NCI-H1436 treated with DMSO at 0.1 percent for 48 hours (cell line): ENCODE measurements at regions not wholly inside any gene's neighbourhood (a gene's known extent, or its start where the extent isn't known, plus 50 kb on each side); places are given as distances from the start of the nearest gene placed in this dataset.
"Not testable (repeated sequence)": the region's sequence is repeated elsewhere in the genome, so short reads cannot be mapped to it uniquely, and the experiment has no call there.

Experiments used
- DNase-seq: peaks from one replicate; lab custom pipeline; 2025; lab: John Stamatoyannopoulos, UW

- DNase-seq = no peak
Measured at GRCh38 chr10:45197816-45198485, 117.5 kb downstream of the OR13A1 start.

DNA sequence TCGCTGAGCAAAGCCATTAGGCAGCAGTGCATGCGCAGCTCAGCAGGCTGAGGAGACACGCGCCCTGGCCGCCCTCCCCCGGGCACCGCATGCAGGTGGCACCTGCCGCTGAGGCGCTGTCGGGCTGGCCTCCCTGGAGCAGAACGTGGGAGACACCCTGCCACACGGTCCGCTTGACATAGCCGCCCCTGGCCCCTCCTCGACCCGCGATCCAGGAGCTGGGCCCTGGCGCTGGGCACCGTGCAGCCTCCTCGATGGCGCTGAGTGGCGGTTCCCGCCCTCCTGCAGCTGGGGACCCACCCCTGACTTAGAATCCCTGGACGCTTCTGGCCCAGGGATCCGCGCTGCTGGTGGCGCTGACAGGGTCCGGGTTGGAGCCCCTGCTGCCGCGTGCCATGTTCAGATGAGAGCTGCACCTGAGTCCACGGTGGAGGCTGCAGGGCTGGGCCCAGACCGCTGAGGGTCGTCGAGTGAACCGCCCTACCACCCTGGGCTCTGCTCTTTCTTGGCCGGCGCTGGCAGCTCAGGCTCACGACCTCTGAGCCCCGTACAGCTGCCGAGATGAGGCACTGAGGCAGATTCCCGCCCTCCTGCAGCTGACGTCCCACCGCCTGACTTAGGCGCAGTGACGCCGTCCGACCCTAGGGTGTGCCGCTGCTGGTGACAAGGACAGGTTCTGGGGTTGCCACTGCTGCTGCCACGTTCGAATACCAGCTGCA, 116.8 kb downstream of the OR13A1 start:
- DNase-seq = no peak

DNA sequence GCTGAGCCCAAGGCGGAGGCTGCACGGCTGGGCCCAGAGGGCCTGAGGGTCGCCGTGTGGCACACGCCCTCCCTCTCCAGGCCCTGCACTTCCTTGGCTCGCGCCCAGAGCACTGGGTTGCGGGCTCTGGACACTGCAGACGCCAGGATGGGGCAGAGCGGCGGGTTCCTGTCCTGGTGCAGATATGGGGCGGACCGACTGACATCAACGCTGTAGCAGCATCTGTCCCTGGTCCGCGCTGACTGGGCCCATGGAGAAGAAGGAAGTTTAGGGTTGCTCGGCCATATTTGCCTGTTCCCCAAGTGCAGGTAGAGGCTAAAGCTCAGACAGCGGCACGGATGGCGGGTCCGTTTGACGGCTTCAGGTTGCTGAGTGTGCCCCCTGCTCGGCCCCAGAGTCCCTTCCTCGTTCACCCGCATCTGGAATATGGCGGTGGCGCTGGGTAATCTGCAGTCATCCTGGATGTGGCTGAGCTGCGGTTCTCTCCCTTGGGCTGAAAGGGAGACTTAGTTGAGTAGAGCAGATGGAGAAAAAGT, 116.1 kb downstream of the OR13A1 start:
- no peak for DNase-seq

GRCh38 chr10:45201271-45201670, 114.1 kb downstream of the OR13A1 start:
- no peak for DNase-seq

DNA sequence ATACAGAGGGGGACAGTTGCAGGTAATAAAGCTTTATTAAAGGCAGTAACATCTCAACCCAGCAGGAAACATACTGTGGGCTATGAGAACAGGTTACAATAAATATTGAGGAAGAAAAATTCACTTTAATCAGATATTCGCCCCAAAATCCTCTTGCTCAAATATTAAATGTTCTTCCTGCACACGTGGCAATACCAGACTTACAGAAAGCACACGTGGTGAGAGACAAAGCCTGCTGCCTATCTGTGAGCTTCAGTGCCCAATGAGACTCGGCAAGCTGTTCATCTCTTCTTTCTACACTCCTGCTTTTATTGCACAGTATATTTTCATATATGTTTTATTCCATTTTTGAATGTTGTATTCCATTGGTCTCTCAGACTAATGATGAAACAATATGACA, 113.2 kb downstream of the OR13A1 start:
- no peak for DNase-seq

GRCh38 chr10:45204954-45205775, 110.2 kb downstream of the OR13A1 start:
- DNase-seq = no peak

DNA sequence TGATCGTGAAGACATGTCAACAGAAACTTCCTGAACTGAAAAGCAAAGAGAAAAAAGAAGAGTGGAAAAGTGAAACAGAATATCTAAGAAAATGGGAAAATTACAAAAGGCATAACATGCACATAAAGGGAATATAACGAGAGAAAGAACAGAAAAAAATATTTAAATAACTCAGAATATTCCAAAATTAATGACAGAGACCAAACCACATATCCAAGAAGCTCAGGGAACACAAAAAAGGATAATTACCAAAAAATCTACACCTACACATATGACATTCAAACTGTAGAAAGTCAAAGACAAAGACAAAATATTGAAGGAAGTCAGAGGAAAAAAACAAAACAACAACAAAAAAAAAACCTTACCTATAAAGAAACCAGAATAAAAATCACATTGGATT, 105.5 kb downstream of the OR13A1 start:
- DNase-seq = no peak

DNA sequence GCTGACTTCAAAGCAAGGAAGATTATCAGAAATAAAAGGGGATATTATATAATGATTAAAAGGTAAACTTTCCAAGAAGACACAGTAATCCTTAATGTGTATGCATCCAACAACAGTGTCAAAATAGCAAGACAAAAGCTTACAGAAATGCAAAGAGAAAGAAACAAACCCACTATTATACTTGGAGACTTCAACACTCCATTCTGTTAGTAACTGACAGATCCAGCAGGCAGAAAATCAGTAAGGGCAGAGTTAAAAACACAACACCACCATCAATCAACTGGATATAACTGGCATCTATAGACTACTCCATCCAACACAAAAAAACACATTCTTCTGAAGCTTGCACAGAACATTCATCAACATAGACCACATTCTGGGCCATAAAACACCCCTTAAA, 103.8 kb downstream of the OR13A1 start:
- DNase-seq = no peak

DNA sequence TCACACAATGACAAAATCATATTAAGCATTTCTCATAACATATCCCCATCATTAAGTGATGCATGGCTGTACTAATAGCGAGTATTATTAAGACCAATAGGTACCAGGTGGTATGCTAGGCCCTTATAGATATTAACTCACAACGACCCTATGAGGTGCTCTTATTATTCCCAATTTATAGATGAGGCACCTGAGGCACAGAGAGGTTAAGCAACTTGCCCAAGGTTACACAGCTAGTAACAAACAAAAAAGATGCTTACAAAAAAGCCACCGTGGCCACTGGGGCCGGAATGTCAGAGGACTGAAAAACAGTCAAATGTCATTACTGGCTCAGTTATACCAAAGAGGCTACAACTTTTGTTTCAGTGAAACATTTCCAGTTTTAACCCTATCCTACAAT, 96.0 kb downstream of the OR13A1 start:
- no peak for DNase-seq

GRCh38 chr10:45220931-45221330, 94.5 kb downstream of the OR13A1 start:
- no peak for DNase-seq

- no peak for DNase-seq
Measured at GRCh38 chr10:45224219-45224841, 91.1 kb downstream of the OR13A1 start.

- DNase-seq = no peak
Measured at GRCh38 chr10:45227042-45227441, 88.4 kb downstream of the OR13A1 start.

DNA sequence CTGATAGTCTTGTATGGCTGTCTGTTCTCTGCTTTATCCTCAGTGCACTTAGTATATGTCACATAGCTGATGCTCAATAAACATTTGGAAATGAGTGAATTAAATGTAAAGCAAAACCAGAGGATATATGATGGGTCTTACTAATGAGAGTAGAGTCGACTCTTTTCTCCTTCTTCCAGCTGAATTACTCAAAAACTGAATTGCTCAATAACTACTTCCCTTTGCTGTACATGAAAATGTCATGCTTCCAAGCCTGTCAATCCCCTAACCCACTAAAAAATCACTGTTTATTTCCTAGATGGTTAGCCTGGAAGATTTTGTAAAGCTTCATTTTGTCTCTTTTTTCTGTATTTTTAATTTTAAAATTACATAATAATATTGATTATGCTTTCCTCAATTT, 88.0 kb downstream of the OR13A1 start:
- DNase-seq = no peak

DNA sequence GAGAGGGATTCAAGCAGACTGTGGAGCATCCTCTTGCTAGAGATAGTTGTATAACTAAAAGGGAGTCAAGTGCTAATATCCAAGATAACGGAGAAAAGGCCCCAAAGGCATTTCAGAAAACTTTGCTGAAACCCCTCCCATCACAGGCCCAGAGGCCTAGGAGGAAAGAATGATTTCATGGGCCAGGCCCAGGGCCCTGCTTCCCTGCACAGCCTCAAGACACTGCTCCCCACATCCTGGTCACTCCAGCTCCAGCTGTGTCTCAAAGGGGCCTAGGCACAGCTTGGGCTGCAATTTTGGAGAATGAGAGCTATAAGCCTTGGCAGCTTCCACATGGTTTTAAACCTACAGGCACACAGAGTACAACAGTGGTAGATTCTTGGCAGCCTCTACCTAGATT, 85.6 kb downstream of the OR13A1 start:
- no peak for DNase-seq

- not testable (repeated sequence) for DNase-seq
Measured at GRCh38 chr10:45235260-45235769, 80.1 kb downstream of the OR13A1 start.

- DNase-seq = no peak
Measured at GRCh38 chr10:45235798-45236220, 79.6 kb downstream of the OR13A1 start.

- no peak for DNase-seq
Measured at GRCh38 chr10:45238896-45239295, 76.5 kb downstream of the OR13A1 start.

DNA sequence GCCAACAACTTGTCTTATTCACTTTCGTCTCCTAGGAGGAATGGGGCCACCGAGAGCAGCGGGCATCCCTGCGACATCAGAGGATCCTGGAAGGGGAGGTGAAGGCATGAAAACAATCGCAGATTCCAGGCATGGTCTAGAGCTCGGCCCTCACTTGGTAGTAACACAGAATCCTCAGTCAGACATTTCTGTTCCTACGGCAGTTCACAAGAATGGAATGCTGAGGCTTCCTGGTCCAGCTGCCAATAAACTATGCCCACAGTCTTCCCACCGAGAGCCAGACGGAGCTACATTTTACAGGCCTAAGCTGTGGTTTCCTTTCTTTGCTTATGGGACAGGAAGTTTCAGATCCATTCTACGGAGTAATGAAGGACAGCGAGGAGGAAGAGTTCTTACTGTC, 75.8 kb downstream of the OR13A1 start:
- no peak for DNase-seq

GRCh38 chr10:45241865-45242520, 73.4 kb downstream of the OR13A1 start:
- DNase-seq = no peak

DNA sequence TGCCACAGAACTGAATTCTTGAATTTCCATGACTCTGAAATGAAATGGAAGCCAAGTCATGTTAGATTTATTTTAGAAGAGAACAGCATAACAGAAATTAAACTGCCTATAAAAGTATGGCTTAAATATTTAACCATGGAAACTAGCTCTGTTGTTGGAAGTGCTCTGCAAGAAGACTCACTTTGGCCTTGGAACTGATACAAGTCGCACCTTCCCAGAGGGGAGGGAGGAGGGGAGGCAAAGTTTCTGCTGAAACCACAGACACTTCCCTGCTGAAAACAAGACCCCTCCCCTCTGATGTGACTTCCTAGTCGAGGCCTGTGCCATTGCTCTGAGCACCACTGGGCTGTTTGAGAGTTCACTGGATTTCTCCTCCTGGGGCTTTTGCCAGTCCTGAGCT, 72.1 kb downstream of the OR13A1 start:
- DNase-seq = no peak

GRCh38 chr10:45246522-45246921, 68.9 kb downstream of the OR13A1 start:
- DNase-seq = no peak
